Skeletal muscle satellite cell (primary cell): ENCODE measurements at regions not wholly inside any gene's neighbourhood (a gene's known extent, or its start where the extent isn't known, plus 50 kb on each side); places are given as distances from the start of the nearest gene placed in this dataset.

Experiments
- H3K27me3 ChIP-seq: 2 replicates; pipeline ENCODE4 v1.7.0; 2013; ENCODE audit warnings: low read length; ENCODE audit not compliant: control insufficient read depth, insufficient read depth
- H3K36me3 ChIP-seq: 2 replicates; pipeline ENCODE4 v1.7.0; 2013; ENCODE audit warnings: mild to moderate bottlenecking, control low read depth, low read length; ENCODE audit not compliant: insufficient read depth
- H3K4me1 ChIP-seq: 2 replicates; pipeline ENCODE4 v1.7.0; 2013; ENCODE audit warnings: low read length; ENCODE audit not compliant: control insufficient read depth, insufficient read depth
- H3K4me2 ChIP-seq: 2 replicates; pipeline ENCODE4 v1.7.0; 2013; ENCODE audit warnings: mild to moderate bottlenecking, low read length
- H3K4me3 ChIP-seq: 2 replicates; pipeline ENCODE4 v1.7.0; 2013; ENCODE audit warnings: low read length
- H3K9ac ChIP-seq: 2 replicates; pipeline ENCODE4 v1.7.0; 2013; ENCODE audit warnings: mild to moderate bottlenecking, low read depth, low read length, moderate library complexity
- H3K9me3 ChIP-seq: replicated peaks from 2 replicates; pipeline ENCODE4 v1.7.0; 2013; ENCODE audit warnings: mild to moderate bottlenecking, control low read depth, low read length

DNA sequence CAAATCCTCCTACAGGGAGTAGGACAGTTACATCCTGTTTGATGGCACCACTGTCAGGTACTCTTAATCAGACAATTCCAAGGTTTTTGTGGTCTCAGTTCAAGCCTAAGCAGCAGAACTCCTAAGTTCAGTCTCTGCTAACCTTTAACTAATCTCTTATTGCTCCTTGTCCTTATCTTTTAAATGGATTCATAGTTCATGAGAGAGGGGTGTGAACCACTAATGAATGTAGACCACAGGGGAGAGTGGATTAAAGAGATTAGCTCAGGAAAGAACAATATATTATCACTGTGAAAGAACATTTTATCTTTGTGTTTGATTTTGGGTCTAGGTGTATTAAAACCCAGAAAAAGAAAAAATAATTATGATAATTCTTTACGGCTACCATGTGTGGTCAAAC is 168.9 kb downstream of the DCK start:
- no peaks in the 10 kb centered on the region for H3K27me3 ChIP-seq
- no peaks in the 10 kb centered on the region for H3K4me1 ChIP-seq
- H3K9ac ChIP-seq: no peak overlapping the region
- H3K9me3 ChIP-seq: no peaks in the 10 kb centered on the region
- H3K4me3 ChIP-seq: no peak overlapping the region
- no peaks in the 10 kb centered on the region for H3K36me3 ChIP-seq
- no peak overlapping the region for H3K4me2 ChIP-seq

DNA sequence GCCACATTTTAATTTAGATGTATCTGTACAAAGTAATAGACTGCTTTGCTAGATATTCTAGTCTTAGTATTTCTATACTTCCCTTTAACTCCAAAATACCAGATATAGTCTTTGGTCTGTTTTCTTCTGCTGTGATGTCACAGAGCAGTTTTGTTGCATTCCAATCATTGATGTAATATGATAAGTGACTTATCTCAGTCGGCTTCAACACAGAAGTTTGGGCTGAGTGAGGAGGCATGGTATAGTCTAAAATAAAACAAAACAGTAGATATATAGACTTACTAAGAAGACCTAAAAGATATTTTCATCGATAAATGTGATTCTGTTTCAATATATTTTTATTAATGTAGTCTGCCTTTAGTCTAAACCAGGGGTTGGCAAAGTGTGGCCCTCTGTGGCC is 169.9 kb downstream of the DCK start:
- Histone ChIP-seq H3K9ac (no peak overlapping the region), H3K36me3 (no peaks in the 10 kb centered on the region), H3K27me3 (no peaks in the 10 kb centered on the region), H3K4me1 (no peaks in the 10 kb centered on the region), H3K4me3 (no peak overlapping the region), H3K4me2 (no peak overlapping the region), H3K9me3 (no peaks in the 10 kb centered on the region)

DNA sequence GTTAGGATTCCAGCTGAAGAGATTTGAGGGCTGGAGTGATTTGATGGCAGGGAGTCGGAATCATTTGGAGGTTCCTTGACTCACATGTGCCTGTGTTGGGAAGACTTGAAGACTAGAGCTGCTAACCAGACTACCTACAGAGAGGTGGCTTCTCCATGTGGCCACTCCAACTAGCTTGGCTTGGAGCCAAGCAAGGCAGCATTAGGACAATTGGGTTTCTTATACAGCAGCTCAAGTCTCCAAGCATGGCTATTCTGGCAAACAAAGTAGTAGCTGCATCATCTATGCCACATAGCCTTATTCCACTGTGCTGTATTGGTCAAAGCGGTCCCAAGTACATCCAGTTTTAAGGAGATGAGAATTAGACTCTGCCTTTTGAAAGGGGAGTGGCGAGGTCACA is 171.7 kb upstream of the SLC4A4 start:
- Histone ChIP-seq H3K36me3 (no peaks in the 10 kb centered on the region), H3K4me3 (no peak overlapping the region), H3K9me3 (no peaks in the 10 kb centered on the region), H3K9ac (no peak overlapping the region), H3K27me3 (no peaks in the 10 kb centered on the region), H3K4me1 (no peaks in the 10 kb centered on the region), H3K4me2 (no peak overlapping the region)

DNA sequence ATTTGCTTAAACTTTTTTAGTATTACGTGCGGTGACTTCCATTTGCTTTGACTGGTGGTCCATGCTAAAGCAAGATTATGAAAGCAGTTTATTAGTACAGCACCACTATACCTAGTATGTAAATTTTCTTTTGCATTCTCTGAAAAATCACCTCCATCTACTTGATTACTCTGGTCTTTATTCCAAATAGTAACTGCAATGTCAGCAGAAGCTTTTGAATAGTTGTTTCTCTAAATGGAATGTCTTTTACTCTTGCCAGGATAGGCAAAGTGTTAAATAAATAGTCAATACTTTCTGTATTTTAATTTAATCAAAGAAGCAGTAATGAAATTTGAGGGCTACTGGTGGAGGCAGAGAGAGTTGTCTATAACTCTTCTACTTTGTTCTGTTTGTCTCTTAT is 167.2 kb upstream of the SLC4A4 start:
- Histone ChIP-seq H3K4me1 (no peaks in the 10 kb centered on the region), H3K9me3 (no peaks in the 10 kb centered on the region), H3K4me3 (no peak overlapping the region), H3K27me3 (no peaks in the 10 kb centered on the region), H3K9ac (no peak overlapping the region), H3K4me2 (no peak overlapping the region), H3K36me3 (no peaks in the 10 kb centered on the region)

DNA sequence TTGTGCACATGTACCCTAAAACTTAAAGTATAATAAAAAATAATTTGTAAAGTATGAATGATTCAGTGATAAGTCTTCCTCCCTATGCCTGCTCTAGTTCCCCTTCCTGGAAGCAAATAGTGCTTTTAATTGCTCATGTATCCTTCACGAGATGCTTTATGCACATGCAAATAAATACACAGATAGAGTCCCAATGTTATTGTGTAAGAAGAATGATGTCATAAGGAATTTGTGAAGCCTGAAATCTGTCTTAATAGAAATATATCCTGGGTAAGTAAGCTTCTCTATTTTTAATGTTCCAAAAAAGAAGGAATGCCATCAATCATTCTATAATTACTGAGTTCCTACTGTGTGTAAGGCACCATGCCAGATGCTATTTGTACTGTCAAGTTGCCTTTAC is 157.5 kb upstream of the SLC4A4 start:
- H3K4me1 ChIP-seq: no peaks in the 10 kb centered on the region
- peaks cover 14% of the 10 kb centered on the region for H3K27me3 ChIP-seq
- H3K9ac ChIP-seq: no peak overlapping the region

DNA sequence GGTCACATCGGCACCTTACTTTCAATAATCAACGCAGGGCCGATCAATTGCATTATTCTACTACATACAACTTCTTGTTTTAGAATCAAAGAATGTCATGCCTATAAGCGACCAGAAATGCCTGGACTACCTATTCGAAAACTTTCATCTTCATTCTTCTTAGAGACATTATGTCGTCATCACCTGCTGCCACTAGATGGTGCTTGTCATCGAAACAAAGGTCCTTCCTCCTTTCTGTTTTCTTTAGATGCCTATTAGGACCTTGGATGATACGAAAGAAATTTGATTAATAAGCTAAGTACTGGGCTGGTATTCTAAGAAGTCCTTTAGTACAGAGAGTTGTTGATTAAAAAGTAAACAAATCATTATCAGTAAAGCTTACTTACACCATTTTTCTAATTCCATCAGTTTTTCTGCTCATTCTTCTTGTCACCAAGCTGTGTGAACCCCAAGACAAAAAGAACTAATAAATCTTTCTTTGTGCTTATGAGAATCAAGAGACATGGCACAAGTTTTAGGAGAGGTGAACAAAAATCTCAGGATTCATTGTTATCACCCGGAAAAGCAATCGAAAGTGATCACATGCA is 154.5 kb upstream of the SLC4A4 start:
- Histone ChIP-seq H3K27me3 (peaks cover 22% of the 10 kb centered on the region), H3K9me3 (no peaks in the 10 kb centered on the region)

More for the DNA sequence above, 157.5 kb upstream of the SLC4A4 start:
- no peak overlapping the region for H3K4me2 ChIP-seq
- H3K4me3 ChIP-seq: no peak overlapping the region
- no peaks in the 10 kb centered on the region for H3K36me3 ChIP-seq
- no peaks in the 10 kb centered on the region for H3K9me3 ChIP-seq

DNA sequence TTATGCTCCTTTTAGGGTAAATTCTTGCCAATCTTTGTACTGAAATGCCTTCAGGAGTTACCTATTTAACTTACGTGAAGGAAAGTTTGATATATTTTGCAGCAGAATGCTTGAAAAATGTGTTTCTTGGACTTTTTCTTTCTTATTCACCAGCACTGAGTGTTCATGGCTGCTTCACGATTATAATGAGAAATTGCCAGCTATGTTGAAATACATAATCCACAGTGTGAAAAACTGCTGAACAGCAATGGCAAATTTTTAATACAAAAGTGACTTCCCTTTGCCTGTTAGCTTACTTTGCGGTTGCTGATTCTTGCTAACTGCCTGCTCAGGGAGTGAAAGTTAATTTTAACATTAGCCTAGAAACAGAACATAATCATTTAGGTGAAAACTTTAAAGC is 153.8 kb upstream of the SLC4A4 start:
- H3K9me3 ChIP-seq: no peaks in the 10 kb centered on the region
- peaks cover 22% of the 10 kb centered on the region for H3K27me3 ChIP-seq
- H3K9ac ChIP-seq: no peak overlapping the region
- peaks cover 8% of the 10 kb centered on the region for H3K4me1 ChIP-seq
- no peaks in the 10 kb centered on the region for H3K36me3 ChIP-seq
- no peak overlapping the region for H3K4me2 ChIP-seq
- H3K4me3 ChIP-seq: no peak overlapping the region

More for the DNA sequence above, 154.5 kb upstream of the SLC4A4 start:
- Histone ChIP-seq H3K4me3 (no peak overlapping the region), H3K36me3 (no peaks in the 10 kb centered on the region), H3K4me1 (peaks cover 8% of the 10 kb centered on the region), H3K4me2 (no peak overlapping the region), H3K9ac (no peak overlapping the region)

DNA sequence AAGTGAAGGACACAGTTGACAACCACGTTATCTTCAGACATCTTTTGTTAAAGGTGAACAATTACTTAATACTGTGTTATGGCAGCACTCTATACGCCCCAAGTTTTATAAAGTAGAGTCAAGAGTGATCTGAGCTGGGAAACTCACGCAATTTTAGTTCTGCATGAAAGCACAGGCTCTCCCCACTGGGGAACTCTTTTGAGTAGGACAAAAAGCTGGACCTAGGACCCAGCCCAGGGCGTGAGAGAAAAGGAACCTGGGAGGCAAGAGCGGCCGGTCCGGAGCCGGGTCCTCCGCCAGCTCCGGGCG is 152.6 kb upstream of the SLC4A4 start:
- Histone ChIP-seq H3K9ac (peak overlapping the region; percentile 70), H3K9me3 (no peaks in the 10 kb centered on the region), H3K4me2 (peak overlapping the region; percentile 99), H3K4me1 (peaks cover 8% of the 10 kb centered on the region), H3K36me3 (no peaks in the 10 kb centered on the region), H3K4me3 (peak overlapping the region; percentile 85), H3K27me3 (peaks cover 22% of the 10 kb centered on the region)

DNA sequence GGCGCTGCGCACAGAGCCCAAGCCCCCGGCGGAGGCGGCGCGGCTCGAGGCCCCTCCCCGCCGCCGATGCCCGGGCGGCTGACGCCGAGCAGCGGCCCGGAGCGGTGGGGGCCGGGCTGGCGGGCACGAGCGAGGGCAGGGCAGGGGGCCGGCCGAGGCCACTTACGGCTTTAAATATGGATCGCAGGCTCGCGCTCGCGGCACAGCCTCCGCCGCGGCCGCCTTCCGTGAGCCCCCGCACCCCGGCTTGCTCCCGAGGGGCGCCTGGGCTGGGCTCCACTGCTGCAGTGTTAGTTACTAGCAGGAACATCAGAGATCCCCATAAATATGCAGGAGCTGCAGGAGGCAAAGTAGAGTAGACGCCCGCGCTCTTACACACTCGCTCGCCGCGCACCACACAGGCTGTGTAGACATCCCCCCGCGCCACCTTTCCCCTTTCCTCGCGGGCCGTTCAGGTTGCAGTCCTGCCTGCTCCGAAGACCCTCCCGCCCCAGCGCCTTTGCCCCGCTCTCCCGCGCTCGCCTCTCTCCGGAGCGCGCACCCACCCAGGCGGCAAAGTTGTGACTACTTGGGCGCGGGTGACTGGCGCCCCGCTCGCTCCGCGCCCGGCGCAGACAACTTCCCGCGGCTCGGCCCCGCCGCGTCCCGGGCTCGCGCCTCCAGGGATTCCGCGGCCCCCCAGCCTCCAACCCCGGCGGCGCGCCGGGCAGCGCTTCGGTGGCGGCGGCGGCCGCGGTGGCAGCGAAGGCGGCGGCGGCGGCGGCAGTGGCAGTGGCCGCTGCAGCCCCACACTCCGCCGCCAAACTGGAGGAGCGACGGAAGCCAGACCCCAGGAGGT is 152.0 kb upstream of the SLC4A4 start:
- peak overlapping the region; percentile 70 for H3K9ac ChIP-seq
- H3K4me3 ChIP-seq: peak overlapping the region; percentile 85
- H3K36me3 ChIP-seq: no peaks in the 10 kb centered on the region
- peaks cover 22% of the 10 kb centered on the region for H3K27me3 ChIP-seq
- no peaks in the 10 kb centered on the region for H3K9me3 ChIP-seq
- peaks cover 8% of the 10 kb centered on the region for H3K4me1 ChIP-seq
- peak overlapping the region; percentile 99 for H3K4me2 ChIP-seq

DNA sequence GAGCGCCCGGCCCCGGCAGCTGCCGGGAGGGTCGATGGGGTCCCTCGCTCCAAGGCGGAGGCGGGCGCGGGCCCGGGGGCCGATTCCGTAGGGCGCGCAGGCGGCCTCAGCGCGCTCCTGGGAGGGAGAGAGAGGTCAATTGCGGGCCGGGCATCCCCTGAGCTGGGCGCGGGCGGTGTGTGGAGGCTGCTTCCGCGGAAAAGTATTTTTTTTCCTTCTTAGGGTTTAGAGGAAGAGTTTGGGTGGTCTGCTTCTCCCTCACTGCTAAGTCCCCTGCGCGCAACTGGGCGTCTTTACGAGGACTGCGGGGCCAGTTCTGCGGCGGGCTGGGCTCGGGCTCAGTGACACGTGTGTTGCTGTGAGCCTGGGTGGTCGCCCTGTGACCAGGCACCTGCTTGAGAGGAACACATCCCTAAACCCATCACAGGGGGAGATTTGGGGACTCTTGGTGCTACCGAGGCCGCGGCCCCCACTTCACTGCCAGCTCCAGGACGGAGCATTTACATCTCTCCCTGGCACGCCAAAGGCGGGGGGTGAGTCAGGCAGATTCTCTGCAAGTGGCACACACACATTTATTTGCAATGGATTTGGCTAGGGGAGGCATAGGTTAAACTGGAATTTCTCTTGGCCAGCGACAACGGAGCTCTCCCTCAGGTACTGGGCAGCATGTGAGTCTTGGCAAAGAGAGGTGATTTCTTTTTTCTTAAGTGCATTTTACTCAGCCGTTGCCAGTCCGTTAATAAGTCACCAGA is 151.2 kb upstream of the SLC4A4 start:
- peaks cover 8% of the 10 kb centered on the region for H3K4me1 ChIP-seq
- H3K4me3 ChIP-seq: peak overlapping the region; percentile 85
- H3K4me2 ChIP-seq: peak overlapping the region; percentile 99
- peak overlapping the region; percentile 70 for H3K9ac ChIP-seq
- no peaks in the 10 kb centered on the region for H3K36me3 ChIP-seq
- H3K9me3 ChIP-seq: no peaks in the 10 kb centered on the region
- H3K27me3 ChIP-seq: peaks cover 22% of the 10 kb centered on the region

DNA sequence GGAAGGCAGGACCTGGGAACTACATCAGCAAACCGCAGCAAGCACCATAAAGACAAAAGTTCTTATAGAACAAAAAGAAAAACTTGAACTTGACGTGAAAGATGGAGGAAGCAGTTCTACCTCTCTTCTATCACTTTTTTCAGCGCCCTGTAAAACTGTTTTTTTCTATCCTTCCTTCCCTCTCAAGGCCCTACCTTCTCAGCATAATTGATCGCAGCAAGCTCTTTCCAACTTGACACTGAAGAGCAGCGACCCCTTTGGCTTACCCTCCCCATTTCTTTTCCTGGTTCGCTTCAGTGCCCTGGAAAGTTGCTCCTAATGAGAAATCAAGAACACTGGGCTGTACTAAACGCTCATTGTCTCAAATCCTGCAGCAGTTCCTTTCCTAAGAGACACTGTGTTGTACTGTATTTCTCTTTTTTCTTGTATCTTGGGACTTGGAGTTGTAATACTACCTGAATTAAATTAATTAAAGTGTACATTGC is 150.6 kb upstream of the SLC4A4 start:
- no peak overlapping the region for H3K9ac ChIP-seq
- H3K27me3 ChIP-seq: peaks cover 22% of the 10 kb centered on the region
- peak overlapping the region; percentile 85 for H3K4me3 ChIP-seq
- no peaks in the 10 kb centered on the region for H3K36me3 ChIP-seq
- H3K4me2 ChIP-seq: peak overlapping the region; percentile 99
- no peaks in the 10 kb centered on the region for H3K9me3 ChIP-seq
- peaks cover 8% of the 10 kb centered on the region for H3K4me1 ChIP-seq
